Astrocyte (in vitro differentiated cells and primary cell): ENCODE measurements at regions not wholly inside any gene's neighbourhood (a gene's known extent, or its start where the extent isn't known, plus 50 kb on each side); places are given as distances from the start of the nearest gene placed in this dataset.

ENCODE experiments used
- DNase-seq: peaks from one replicate; pipeline ENCODE4 v3.0.0-alpha.2; 2010; ENCODE audit warnings: low read depth
- FAIRE-seq: peaks from 2 replicates; lab custom pipeline; 2011; peaks lifted over from hg19 to GRCh38; lab: Jason Lieb, UNC
- H2AFZ ChIP-seq: 2 replicates; pipeline ENCODE4 v1.6.0; 2012; ENCODE audit warnings: low read depth, low read length, inconsistent platforms
- H3K27ac ChIP-seq: 2 replicates; pipeline ENCODE4 v1.5.1; 2011; ENCODE audit warnings: low read depth, low read length, inconsistent platforms
- H3K27me3 ChIP-seq: 2 replicates; pipeline ENCODE4 v1.6.0; 2011; ENCODE audit warnings: low read length, inconsistent platforms; ENCODE audit not compliant: insufficient read depth
- H3K36me3 ChIP-seq: 2 replicates; pipeline ENCODE4 v1.5.1; 2011; ENCODE audit warnings: low read length, inconsistent platforms; ENCODE audit not compliant: insufficient read depth
- H3K4me1 ChIP-seq: 2 replicates; pipeline ENCODE4 v1.5.1; 2011; ENCODE audit warnings: low read length, inconsistent platforms; ENCODE audit not compliant: insufficient read depth
- H3K4me2 ChIP-seq: 2 replicates; pipeline ENCODE4 v1.6.0; 2012; ENCODE audit warnings: low read length, inconsistent platforms
- H3K4me3 ChIP-seq: 2 replicates; pipeline ENCODE4 v1.5.1; 2011; ENCODE audit warnings: low read depth, mild to moderate bottlenecking, low read length, inconsistent platforms; ENCODE audit not compliant: insufficient read depth
- H3K79me2 ChIP-seq: 2 replicates; pipeline ENCODE4 v1.6.0; 2012; ENCODE audit warnings: mild to moderate bottlenecking, low read length, inconsistent platforms; ENCODE audit not compliant: insufficient read depth
- H3K9ac ChIP-seq: 2 replicates; pipeline ENCODE4 v1.6.0; 2012; ENCODE audit warnings: mild to moderate bottlenecking, low read length, inconsistent platforms
- H3K9me3 ChIP-seq: 2 replicates; pipeline ENCODE4 v1.5.1; 2012; ENCODE audit warnings: low read depth, mild to moderate bottlenecking, low read length, inconsistent platforms; ENCODE audit not compliant: insufficient read depth
- H4K20me1 ChIP-seq: 2 replicates; pipeline ENCODE4 v1.6.0; 2012; ENCODE audit warnings: low read length, inconsistent platforms; ENCODE audit not compliant: insufficient read depth
- H3K27ac Mint-ChIP-seq: one replicate; pipeline ENCODE4 v1.8.0; 2021; ENCODE audit warnings: mild to moderate bottlenecking, mixed read lengths; ENCODE audit not compliant: unreplicated experiment
- H3K27me3 Mint-ChIP-seq: one replicate; pipeline ENCODE4 v1.8.0; 2021; ENCODE audit warnings: low read depth, mixed read lengths; ENCODE audit not compliant: unreplicated experiment
- H3K36me3 Mint-ChIP-seq: one replicate; pipeline ENCODE4 v1.8.0; 2021; ENCODE audit warnings: low read depth, mixed read lengths; ENCODE audit not compliant: unreplicated experiment
- H3K4me1 Mint-ChIP-seq: one replicate; pipeline ENCODE4 v1.8.0; 2021; ENCODE audit warnings: low read depth, mixed read lengths; ENCODE audit not compliant: unreplicated experiment
- H3K4me3 Mint-ChIP-seq: one replicate; pipeline ENCODE4 v1.8.0; 2021; ENCODE audit warnings: mild to moderate bottlenecking, moderate library complexity, mixed read lengths; ENCODE audit not compliant: unreplicated experiment
- H3K9me3 Mint-ChIP-seq: one replicate; pipeline ENCODE4 v1.8.0; 2021; ENCODE audit warnings: mild to moderate bottlenecking, mixed read lengths; ENCODE audit not compliant: unreplicated experiment
- EZH2 ChIP-seq: IDR thresholded peaks from 2 replicates; pipeline ENCODE4 v1.6.1; 2012; ENCODE audit warnings: mild to moderate bottlenecking, low read length, inconsistent platforms; ENCODE audit not compliant: insufficient read depth
- TF ChIP-seq, protein P1 (sequence below): IDR thresholded peaks from 2 replicates; pipeline ENCODE4 v1.5.1; 2011; ENCODE audit warnings: low read depth, mild to moderate bottlenecking, inconsistent platforms, low read length, moderate library complexity; ENCODE audit not compliant: insufficient read depth

DNA sequence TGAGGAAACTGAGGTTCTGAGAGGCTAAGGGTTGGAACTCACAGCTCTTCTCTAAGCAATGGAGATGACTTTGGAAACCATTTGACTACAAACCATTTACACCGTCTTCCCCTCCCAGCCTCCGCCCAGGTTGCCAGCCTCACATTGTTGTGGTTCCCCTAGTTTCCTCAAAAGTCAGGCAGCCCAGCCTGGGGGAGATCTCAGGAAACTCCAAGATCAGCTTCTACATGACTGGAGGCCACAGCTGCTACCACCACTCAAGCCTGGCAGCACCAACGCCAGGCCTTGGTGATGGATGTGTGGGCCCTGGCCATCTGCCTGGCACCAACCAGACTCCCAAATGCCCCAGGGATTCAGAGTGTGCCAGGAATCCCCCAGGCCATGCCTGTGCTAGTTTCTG is 207.9 kb downstream of the TSHZ3 start:
- Histone ChIP-seq H2AFZ (peak overlapping the region; percentile 73), H3K4me2 (peak overlapping the region; percentile 66)

DNA sequence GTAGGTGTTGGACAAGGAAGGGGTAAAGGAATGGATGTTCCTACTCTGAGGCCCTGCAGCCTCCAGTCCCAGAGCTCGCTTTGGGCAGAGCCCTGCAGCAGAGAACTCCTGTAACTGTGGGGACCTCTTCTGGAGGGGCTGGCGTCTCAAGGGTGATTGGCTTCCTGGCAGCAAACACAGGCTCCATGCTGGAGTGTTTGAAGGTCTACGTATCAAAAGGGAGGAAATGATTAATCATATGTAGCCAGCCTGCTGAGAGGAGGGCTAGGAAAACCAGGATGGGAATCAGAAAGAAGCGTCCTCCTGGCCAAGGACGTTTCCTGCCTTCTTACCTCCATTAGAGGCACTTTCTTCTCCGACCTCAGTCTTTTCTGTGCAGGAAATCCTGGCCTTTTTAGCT is 208.5 kb downstream of the TSHZ3 start:
- H3K9ac ChIP-seq, result peak overlapping the region; percentile 70
- FAIRE-seq, result peak; percentile 95
- Mint-ChIP-seq H3K4me3 (no peak overlapping the region), H3K27me3 (peaks cover 2% of the 10 kb centered on the region), H3K36me3 (peaks cover 2% of the 10 kb centered on the region), H3K4me1 (peaks cover 21% of the 10 kb centered on the region), H3K27ac (peak overlapping the region; percentile 70), H3K9me3 (peaks cover 2% of the 10 kb centered on the region)
- H3K36me3 ChIP-seq, result no peaks in the 10 kb centered on the region
- peak; percentile 72 for DNase-seq
- H3K4me3 ChIP-seq, result no peak overlapping the region
- H3K79me2 ChIP-seq, result no peaks in the 10 kb centered on the region
- no peaks in the 10 kb centered on the region for H3K27me3 ChIP-seq
- no peaks in the 10 kb centered on the region for H4K20me1 ChIP-seq
- H3K9me3 ChIP-seq, result no peaks in the 10 kb centered on the region
- H2AFZ ChIP-seq, result peak overlapping the region; percentile 73
- peaks cover 30% of the 10 kb centered on the region for H3K4me1 ChIP-seq
- TF ChIP-seq, protein P1, sequence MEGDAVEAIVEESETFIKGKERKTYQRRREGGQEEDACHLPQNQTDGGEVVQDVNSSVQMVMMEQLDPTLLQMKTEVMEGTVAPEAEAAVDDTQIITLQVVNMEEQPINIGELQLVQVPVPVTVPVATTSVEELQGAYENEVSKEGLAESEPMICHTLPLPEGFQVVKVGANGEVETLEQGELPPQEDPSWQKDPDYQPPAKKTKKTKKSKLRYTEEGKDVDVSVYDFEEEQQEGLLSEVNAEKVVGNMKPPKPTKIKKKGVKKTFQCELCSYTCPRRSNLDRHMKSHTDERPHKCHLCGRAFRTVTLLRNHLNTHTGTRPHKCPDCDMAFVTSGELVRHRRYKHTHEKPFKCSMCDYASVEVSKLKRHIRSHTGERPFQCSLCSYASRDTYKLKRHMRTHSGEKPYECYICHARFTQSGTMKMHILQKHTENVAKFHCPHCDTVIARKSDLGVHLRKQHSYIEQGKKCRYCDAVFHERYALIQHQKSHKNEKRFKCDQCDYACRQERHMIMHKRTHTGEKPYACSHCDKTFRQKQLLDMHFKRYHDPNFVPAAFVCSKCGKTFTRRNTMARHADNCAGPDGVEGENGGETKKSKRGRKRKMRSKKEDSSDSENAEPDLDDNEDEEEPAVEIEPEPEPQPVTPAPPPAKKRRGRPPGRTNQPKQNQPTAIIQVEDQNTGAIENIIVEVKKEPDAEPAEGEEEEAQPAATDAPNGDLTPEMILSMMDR, result no peak
- H3K27ac ChIP-seq, result peak overlapping the region; percentile 96
- peak overlapping the region; percentile 66 for H3K4me2 ChIP-seq

More for the DNA sequence above, 207.9 kb downstream of the TSHZ3 start:
- peaks cover 2% of the 10 kb centered on the region for H3K36me3 Mint-ChIP-seq
- Histone ChIP-seq H3K9me3 (no peaks in the 10 kb centered on the region), H4K20me1 (no peaks in the 10 kb centered on the region), H3K4me3 (no peak overlapping the region), H3K36me3 (no peaks in the 10 kb centered on the region), H3K27ac (peak overlapping the region; percentile 96), H3K9ac (peak overlapping the region; percentile 70), H3K4me1 (peaks cover 26% of the 10 kb centered on the region), H3K79me2 (no peaks in the 10 kb centered on the region), H3K27me3 (no peaks in the 10 kb centered on the region)
- H3K27ac Mint-ChIP-seq, result no peak overlapping the region
- DNase-seq (peak; percentile 23), FAIRE-seq (no peak)
- H3K4me1 Mint-ChIP-seq, result peaks cover 21% of the 10 kb centered on the region
- H3K4me3 Mint-ChIP-seq, result no peak overlapping the region
- no peak for TF ChIP-seq EZH2
- TF ChIP-seq, protein P1, result no peak
- peaks cover 2% of the 10 kb centered on the region for H3K9me3 Mint-ChIP-seq
- H3K27me3 Mint-ChIP-seq, result peaks cover 6% of the 10 kb centered on the region

DNA sequence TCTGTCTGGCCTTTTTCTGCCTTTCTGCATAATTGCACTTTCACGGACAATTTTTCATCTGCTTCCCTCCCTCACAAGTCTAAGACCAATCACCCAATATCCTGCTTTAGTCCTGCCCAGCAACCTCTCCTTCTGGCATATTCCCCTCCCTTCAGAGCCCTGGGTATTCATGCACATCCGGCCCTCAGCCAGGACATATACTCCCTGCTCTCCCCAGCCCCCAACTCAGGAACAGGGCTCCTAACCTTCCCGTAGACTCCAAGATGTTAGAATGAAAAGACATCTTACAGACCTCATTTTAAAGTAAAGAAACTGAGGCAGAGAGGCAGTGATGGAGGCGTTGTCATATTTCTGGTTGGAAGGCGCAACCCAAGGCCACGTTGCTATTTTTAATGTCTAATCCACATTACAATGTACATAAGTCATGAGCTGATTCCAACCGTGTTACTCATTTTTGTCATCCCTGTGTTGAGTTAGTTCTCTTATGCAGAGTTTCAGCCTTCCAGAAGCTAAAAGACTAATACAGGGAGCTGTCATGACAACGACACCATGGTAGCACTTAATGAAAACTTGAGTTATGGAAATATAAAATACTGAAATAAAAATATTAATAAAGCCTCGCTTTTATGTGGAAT is 209.2 kb downstream of the TSHZ3 start:
- H3K4me3 ChIP-seq, result no peak overlapping the region

More for the DNA sequence above, 209.2 kb downstream of the TSHZ3 start:
- TF ChIP-seq EZH2, result no peak
- TF ChIP-seq, protein P1, result no peak
- H3K36me3 Mint-ChIP-seq, result peaks cover 2% of the 10 kb centered on the region
- H3K4me1 Mint-ChIP-seq, result peaks cover 21% of the 10 kb centered on the region
- Histone ChIP-seq H2AFZ (no peak overlapping the region), H3K9ac (peak overlapping the region; percentile 70), H3K27me3 (no peaks in the 10 kb centered on the region), H3K36me3 (no peaks in the 10 kb centered on the region), H3K4me2 (peak overlapping the region; percentile 66), H3K9me3 (no peaks in the 10 kb centered on the region), H4K20me1 (no peaks in the 10 kb centered on the region), H3K4me1 (peaks cover 31% of the 10 kb centered on the region), H3K79me2 (no peaks in the 10 kb centered on the region), H3K27ac (peak overlapping the region; percentile 96)
- peaks cover 2% of the 10 kb centered on the region for H3K9me3 Mint-ChIP-seq
- H3K4me3 Mint-ChIP-seq, result peak overlapping the region; percentile 36
- H3K27ac Mint-ChIP-seq, result peak overlapping the region; percentile 87
- DNase-seq, result peak; percentile 93
- peak; percentile 99 for FAIRE-seq
- no peaks in the 10 kb centered on the region for H3K27me3 Mint-ChIP-seq
